T-helper 17 cell (primary cell): ENCODE measurements at regions not wholly inside any gene's neighbourhood (a gene's known extent, or its start where the extent isn't known, plus 50 kb on each side); places are given as distances from the start of the nearest gene placed in this dataset.

Experiments used
- ATAC-seq: fragments of 150-1000 bp; cut with Tn5 transposase; 2 replicates; pipeline ENCODE4 v1.10.0; 2021; ENCODE audit warnings: mild to moderate bottlenecking, moderate library complexity
- DNase-seq, 3 donors: peaks; one replicate each; pipeline versions ENCODE4 v3.0.0 to v3.0.0-alpha.2; 2020 to 2021
- H3K9me3 ChIP-seq: one replicate; pipeline ENCODE4 v1.7.0; 2013; ENCODE audit warnings: low read length, mild to moderate bottlenecking; ENCODE audit not compliant: control insufficient read depth, poor library complexity, severe bottlenecking
- H3K27ac Mint-ChIP-seq: one replicate; pipeline ENCODE4 v1.8.0; 2022; ENCODE audit warnings: mild to moderate bottlenecking, moderate library complexity, mixed read lengths
- H3K27me3 Mint-ChIP-seq: one replicate; pipeline ENCODE4 v1.8.0; 2022; ENCODE audit warnings: mixed read lengths
- H3K36me3 Mint-ChIP-seq: one replicate; pipeline ENCODE4 v1.8.0; 2022; ENCODE audit warnings: low read depth, mixed read lengths
- H3K4me1 Mint-ChIP-seq: one replicate; pipeline ENCODE4 v1.8.0; 2022; ENCODE audit warnings: mild to moderate bottlenecking, mixed read lengths
- H3K4me3 Mint-ChIP-seq: one replicate; pipeline ENCODE4 v1.8.0; 2022; ENCODE audit warnings: mild to moderate bottlenecking, moderate library complexity, mixed read lengths

GRCh38 chr7:52857367-52857766 is 178.1 kb upstream of the POM121L12 start:
- no peaks in the 10 kb centered on the region for H3K4me1 Mint-ChIP-seq
- no peaks in the 10 kb centered on the region for H3K9me3 ChIP-seq
- DNase-seq: no peak
- H3K27ac Mint-ChIP-seq: no peak overlapping the region
- no peak overlapping the region for H3K4me3 Mint-ChIP-seq
- H3K27me3 Mint-ChIP-seq: no peaks in the 10 kb centered on the region
- H3K36me3 Mint-ChIP-seq: no peaks in the 10 kb centered on the region
- ATAC-seq: no peak

GRCh38 chr7:52854681-52855080 is 180.8 kb upstream of the POM121L12 start:
- H3K9me3 ChIP-seq: no peaks in the 10 kb centered on the region

GRCh38 chr7:52851547-52851946 is 183.9 kb upstream of the POM121L12 start:
- Mint-ChIP-seq H3K4me1 (no peaks in the 10 kb centered on the region), H3K27me3 (no peaks in the 10 kb centered on the region)
- no peaks in the 10 kb centered on the region for H3K9me3 ChIP-seq

More at GRCh38 chr7:52854681-52855080, 180.8 kb upstream of the POM121L12 start:
- no peak overlapping the region for H3K4me3 Mint-ChIP-seq
- no peak overlapping the region for H3K27ac Mint-ChIP-seq
- DNase-seq (no peak), ATAC-seq (no peak)
- H3K4me1 Mint-ChIP-seq: no peaks in the 10 kb centered on the region
- no peaks in the 10 kb centered on the region for H3K27me3 Mint-ChIP-seq
- no peaks in the 10 kb centered on the region for H3K36me3 Mint-ChIP-seq

GRCh38 chr7:52843436-52843835 is 192.0 kb upstream of the POM121L12 start:
- ATAC-seq (no peak), DNase-seq (no peak)
- H3K27ac Mint-ChIP-seq: no peak overlapping the region
- H3K4me1 Mint-ChIP-seq: no peaks in the 10 kb centered on the region
- H3K9me3 ChIP-seq: no peaks in the 10 kb centered on the region
- no peaks in the 10 kb centered on the region for H3K36me3 Mint-ChIP-seq
- H3K4me3 Mint-ChIP-seq: no peak overlapping the region
- no peaks in the 10 kb centered on the region for H3K27me3 Mint-ChIP-seq

More at GRCh38 chr7:52851547-52851946, 183.9 kb upstream of the POM121L12 start:
- no peaks in the 10 kb centered on the region for H3K36me3 Mint-ChIP-seq
- no peak overlapping the region for H3K27ac Mint-ChIP-seq
- ATAC-seq (no peak), DNase-seq (no peak)
- no peak overlapping the region for H3K4me3 Mint-ChIP-seq

- H3K27me3 Mint-ChIP-seq: no peaks in the 10 kb centered on the region
- no peaks in the 10 kb centered on the region for H3K9me3 ChIP-seq
- DNase-seq: no peak
- no peak for ATAC-seq
- H3K36me3 Mint-ChIP-seq: no peaks in the 10 kb centered on the region
- no peak overlapping the region for H3K4me3 Mint-ChIP-seq
- no peaks in the 10 kb centered on the region for H3K4me1 Mint-ChIP-seq
- H3K27ac Mint-ChIP-seq: no peak overlapping the region
Measured at GRCh38 chr7:52842202-52842900, 193.1 kb upstream of the POM121L12 start.

GRCh38 chr7:52838981-52839411 is 196.4 kb upstream of the POM121L12 start:
- H3K27ac Mint-ChIP-seq: no peak overlapping the region
- ATAC-seq: no peak
- H3K4me1 Mint-ChIP-seq: no peaks in the 10 kb centered on the region
- no peaks in the 10 kb centered on the region for H3K9me3 ChIP-seq
- no peaks in the 10 kb centered on the region for H3K27me3 Mint-ChIP-seq
- DNase-seq: no peak
- no peak overlapping the region for H3K4me3 Mint-ChIP-seq
- H3K36me3 Mint-ChIP-seq: no peaks in the 10 kb centered on the region

GRCh38 chr7:52831321-52831720 is 204.1 kb upstream of the POM121L12 start:
- H3K27ac Mint-ChIP-seq: no peak overlapping the region
- H3K36me3 Mint-ChIP-seq: no peaks in the 10 kb centered on the region
- DNase-seq (no peak), ATAC-seq (no peak)
- no peaks in the 10 kb centered on the region for H3K27me3 Mint-ChIP-seq
- H3K9me3 ChIP-seq: no peaks in the 10 kb centered on the region
- H3K4me3 Mint-ChIP-seq: no peak overlapping the region
- H3K4me1 Mint-ChIP-seq: no peaks in the 10 kb centered on the region

GRCh38 chr7:52830801-52831200 is 204.6 kb upstream of the POM121L12 start:
- no peaks in the 10 kb centered on the region for H3K36me3 Mint-ChIP-seq
- H3K9me3 ChIP-seq: no peaks in the 10 kb centered on the region
- no peak for DNase-seq
- no peak for ATAC-seq
- H3K27ac Mint-ChIP-seq: no peak overlapping the region
- no peak overlapping the region for H3K4me3 Mint-ChIP-seq
- H3K4me1 Mint-ChIP-seq: no peaks in the 10 kb centered on the region
- H3K27me3 Mint-ChIP-seq: no peaks in the 10 kb centered on the region

GRCh38 chr7:52826515-52827265 is 208.7 kb upstream of the POM121L12 start:
- ATAC-seq: no peak
- no peaks in the 10 kb centered on the region for H3K27me3 Mint-ChIP-seq
- DNase-seq: no peak
- H3K4me3 Mint-ChIP-seq: no peak overlapping the region
- no peaks in the 10 kb centered on the region for H3K9me3 ChIP-seq
- H3K27ac Mint-ChIP-seq: no peak overlapping the region
- H3K4me1 Mint-ChIP-seq: no peaks in the 10 kb centered on the region
- no peaks in the 10 kb centered on the region for H3K36me3 Mint-ChIP-seq

- DNase-seq (no peak), ATAC-seq (no peak)
- H3K9me3 ChIP-seq: no peaks in the 10 kb centered on the region
- no peaks in the 10 kb centered on the region for H3K36me3 Mint-ChIP-seq
- no peak overlapping the region for H3K4me3 Mint-ChIP-seq
- H3K4me1 Mint-ChIP-seq: no peaks in the 10 kb centered on the region
- H3K27ac Mint-ChIP-seq: no peak overlapping the region
- H3K27me3 Mint-ChIP-seq: no peaks in the 10 kb centered on the region
Measured at GRCh38 chr7:52825611-52826010, 209.8 kb upstream of the POM121L12 start.

- H3K4me1 Mint-ChIP-seq: no peaks in the 10 kb centered on the region
- DNase-seq: no peak
- H3K36me3 Mint-ChIP-seq: no peaks in the 10 kb centered on the region
- H3K27me3 Mint-ChIP-seq: no peaks in the 10 kb centered on the region
- ATAC-seq: no peak
- H3K9me3 ChIP-seq: no peaks in the 10 kb centered on the region
- no peak overlapping the region for H3K27ac Mint-ChIP-seq
- no peak overlapping the region for H3K4me3 Mint-ChIP-seq
Measured at GRCh38 chr7:52811537-52811936, 223.9 kb upstream of the POM121L12 start.

- Mint-ChIP-seq H3K4me3 (no peak overlapping the region), H3K27ac (no peak overlapping the region), H3K36me3 (no peaks in the 10 kb centered on the region), H3K27me3 (no peaks in the 10 kb centered on the region), H3K4me1 (no peaks in the 10 kb centered on the region)
- DNase-seq: no peak
- no peak for ATAC-seq
- H3K9me3 ChIP-seq: peaks cover 4% of the 10 kb centered on the region
Measured at GRCh38 chr7:52799817-52800216, 235.6 kb upstream of the POM121L12 start.

- H3K4me3 Mint-ChIP-seq: no peak overlapping the region
- ATAC-seq: no peak
- H3K9me3 ChIP-seq: peaks cover 4% of the 10 kb centered on the region
- no peaks in the 10 kb centered on the region for H3K27me3 Mint-ChIP-seq
- H3K4me1 Mint-ChIP-seq: no peaks in the 10 kb centered on the region
- H3K36me3 Mint-ChIP-seq: no peaks in the 10 kb centered on the region
- DNase-seq: no peak
- H3K27ac Mint-ChIP-seq: no peak overlapping the region
Measured at GRCh38 chr7:52797801-52798200, 237.6 kb upstream of the POM121L12 start.

GRCh38 chr7:52794621-52795020 is 240.8 kb upstream of the POM121L12 start:
- Mint-ChIP-seq H3K27ac (no peak overlapping the region), H3K27me3 (no peaks in the 10 kb centered on the region), H3K4me1 (no peaks in the 10 kb centered on the region), H3K4me3 (no peak overlapping the region), H3K36me3 (no peaks in the 10 kb centered on the region)
- no peak for DNase-seq
- peaks cover 4% of the 10 kb centered on the region for H3K9me3 ChIP-seq
- ATAC-seq: no peak
